ENCODE measurements at regions not wholly inside any gene's neighbourhood (a gene's known extent, or its start where the extent isn't known, plus 50 kb on each side); places are given as distances from the start of the nearest gene placed in this dataset.

DNA sequence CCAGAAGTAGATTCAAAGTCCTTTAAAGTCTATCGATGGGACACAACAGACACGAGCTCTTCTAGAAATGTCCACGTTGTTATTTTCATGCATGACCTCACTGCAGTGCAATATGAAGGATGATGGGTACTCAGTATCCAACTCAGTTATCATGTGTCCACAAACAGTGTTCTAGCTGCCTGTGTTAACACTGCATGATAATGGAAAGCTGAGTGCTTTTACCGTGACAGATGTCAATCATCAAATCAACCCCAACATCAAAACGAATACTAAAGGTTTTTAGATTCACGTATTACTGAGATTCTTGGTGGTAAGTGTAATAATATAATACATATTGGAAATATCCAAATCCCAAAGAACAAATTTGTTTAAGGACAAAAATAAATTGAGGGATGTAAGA is 394.8 kb upstream of the TENM3 start:
- in situ Hi-C loops (cut with HindIII; ENCODE audit: extremely low pct_ligation_motif_present, low pct_unique_long_range_greater_than_20kb) = no loop called here
- 9% methylated on average over 6 of the region's 6 CpGs for WGBS (ENCODE audit: low lambda C conversion rate)
- CTCF ChIA-PET (ENCODE audit: low intra/inter-chr PET ratio, low total read pairs) = no interaction called here

More for the DNA sequence above, 394.8 kb upstream of the TENM3 start:
- no peak overlapping the region for H3K9ac ChIP-seq (ENCODE audit: insufficient read depth, low read depth, low read length)
- no peak overlapping the region for H3K27ac ChIP-seq (ENCODE audit: extremely low read length, insufficient read depth, low read length)
- TF ChIP-seq, protein P1, sequence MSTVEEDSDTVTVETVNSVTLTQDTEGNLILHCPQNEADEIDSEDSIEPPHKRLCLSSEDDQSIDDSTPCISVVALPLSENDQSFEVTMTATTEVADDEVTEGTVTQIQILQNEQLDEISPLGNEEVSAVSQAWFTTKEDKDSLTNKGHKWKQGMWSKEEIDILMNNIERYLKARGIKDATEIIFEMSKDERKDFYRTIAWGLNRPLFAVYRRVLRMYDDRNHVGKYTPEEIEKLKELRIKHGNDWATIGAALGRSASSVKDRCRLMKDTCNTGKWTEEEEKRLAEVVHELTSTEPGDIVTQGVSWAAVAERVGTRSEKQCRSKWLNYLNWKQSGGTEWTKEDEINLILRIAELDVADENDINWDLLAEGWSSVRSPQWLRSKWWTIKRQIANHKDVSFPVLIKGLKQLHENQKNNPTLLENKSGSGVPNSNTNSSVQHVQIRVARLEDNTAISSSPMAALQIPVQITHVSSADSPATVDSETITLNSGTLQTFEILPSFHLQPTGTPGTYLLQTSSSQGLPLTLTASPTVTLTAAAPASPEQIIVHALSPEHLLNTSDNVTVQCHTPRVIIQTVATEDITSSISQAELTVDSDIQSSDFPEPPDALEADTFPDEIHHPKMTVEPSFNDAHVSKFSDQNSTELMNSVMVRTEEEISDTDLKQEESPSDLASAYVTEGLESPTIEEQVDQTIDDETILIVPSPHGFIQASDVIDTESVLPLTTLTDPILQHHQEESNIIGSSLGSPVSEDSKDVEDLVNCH (CRISPR knock-in tag; IDR thresholded peaks at IDR 0.05) = no peak
- TF ChIP-seq FOXC1 (CRISPR knock-in tag; IDR thresholded peaks at IDR 0.05; ENCODE audit: borderline replicate concordance) = no peak
- TF ChIP-seq, protein P2, sequence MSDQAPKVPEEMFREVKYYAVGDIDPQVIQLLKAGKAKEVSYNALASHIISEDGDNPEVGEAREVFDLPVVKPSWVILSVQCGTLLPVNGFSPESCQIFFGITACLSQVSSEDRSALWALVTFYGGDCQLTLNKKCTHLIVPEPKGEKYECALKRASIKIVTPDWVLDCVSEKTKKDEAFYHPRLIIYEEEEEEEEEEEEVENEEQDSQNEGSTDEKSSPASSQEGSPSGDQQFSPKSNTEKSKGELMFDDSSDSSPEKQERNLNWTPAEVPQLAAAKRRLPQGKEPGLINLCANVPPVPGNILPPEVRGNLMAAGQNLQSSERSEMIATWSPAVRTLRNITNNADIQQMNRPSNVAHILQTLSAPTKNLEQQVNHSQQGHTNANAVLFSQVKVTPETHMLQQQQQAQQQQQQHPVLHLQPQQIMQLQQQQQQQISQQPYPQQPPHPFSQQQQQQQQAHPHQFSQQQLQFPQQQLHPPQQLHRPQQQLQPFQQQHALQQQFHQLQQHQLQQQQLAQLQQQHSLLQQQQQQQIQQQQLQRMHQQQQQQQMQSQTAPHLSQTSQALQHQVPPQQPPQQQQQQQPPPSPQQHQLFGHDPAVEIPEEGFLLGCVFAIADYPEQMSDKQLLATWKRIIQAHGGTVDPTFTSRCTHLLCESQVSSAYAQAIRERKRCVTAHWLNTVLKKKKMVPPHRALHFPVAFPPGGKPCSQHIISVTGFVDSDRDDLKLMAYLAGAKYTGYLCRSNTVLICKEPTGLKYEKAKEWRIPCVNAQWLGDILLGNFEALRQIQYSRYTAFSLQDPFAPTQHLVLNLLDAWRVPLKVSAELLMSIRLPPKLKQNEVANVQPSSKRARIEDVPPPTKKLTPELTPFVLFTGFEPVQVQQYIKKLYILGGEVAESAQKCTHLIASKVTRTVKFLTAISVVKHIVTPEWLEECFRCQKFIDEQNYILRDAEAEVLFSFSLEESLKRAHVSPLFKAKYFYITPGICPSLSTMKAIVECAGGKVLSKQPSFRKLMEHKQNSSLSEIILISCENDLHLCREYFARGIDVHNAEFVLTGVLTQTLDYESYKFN (CRISPR knock-in tag; conservative IDR thresholded peaks at IDR 0.05) = no peak
- TF ChIP-seq CBX1 (IDR thresholded peaks at IDR 0.05; ENCODE audit: low read depth) = no peak
- TF ChIP-seq RBM22 (optimal IDR thresholded peaks at IDR 0.05; ENCODE audit: low read length) = no peak
- TF ChIP-seq, protein P3, sequence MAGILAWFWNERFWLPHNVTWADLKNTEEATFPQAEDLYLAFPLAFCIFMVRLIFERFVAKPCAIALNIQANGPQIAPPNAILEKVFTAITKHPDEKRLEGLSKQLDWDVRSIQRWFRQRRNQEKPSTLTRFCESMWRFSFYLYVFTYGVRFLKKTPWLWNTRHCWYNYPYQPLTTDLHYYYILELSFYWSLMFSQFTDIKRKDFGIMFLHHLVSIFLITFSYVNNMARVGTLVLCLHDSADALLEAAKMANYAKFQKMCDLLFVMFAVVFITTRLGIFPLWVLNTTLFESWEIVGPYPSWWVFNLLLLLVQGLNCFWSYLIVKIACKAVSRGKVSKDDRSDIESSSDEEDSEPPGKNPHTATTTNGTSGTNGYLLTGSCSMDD (CRISPR knock-in tag; IDR thresholded peaks at IDR 0.05) = no peak
- DNase-seq (ENCODE audit: low spot score) (no peak), FAIRE-seq (no peak), ATAC-seq (no peak)
- no peaks in the 10 kb centered on the region for H3K4me1 ChIP-seq (ENCODE audit: insufficient read depth, low read length)
- no peak overlapping the region for H3K4me3 ChIP-seq (replicated peaks in 1 of 3; ENCODE audit: insufficient read depth in 1 of 3, low read depth in 2 of 3, low read length in 3 of 3)
- H3K36me3 ChIP-seq (replicated peaks in 1 of 2; ENCODE audit: control insufficient read depth in 1 of 2, insufficient read depth in 2 of 2, low read length in 2 of 2) = no peaks in the 10 kb centered on the region
- H2AFZ ChIP-seq (ENCODE audit: low read length) = no peak overlapping the region
- POLR2A ChIA-PET = no interaction called here
- H3K9me3 ChIP-seq (ENCODE audit: low read length) = no peaks in the 10 kb centered on the region
- H3K4me2 ChIP-seq (ENCODE audit: low read depth, low read length) = no peak overlapping the region
- H3K79me2 ChIP-seq (ENCODE audit: insufficient read depth, low read length) = no peaks in the 10 kb centered on the region
- intact Hi-C loops (cut with micrococcal nuclease; ENCODE audit: unreplicated experiment) = no loop called here
- no peaks in the 10 kb centered on the region for H3K27me3 ChIP-seq (ENCODE audit: control insufficient read depth in 1 of 2, insufficient read depth in 2 of 2, low read length in 2 of 2)
- BruUV-seq (replicated peaks) = no TSS peak
- H4K20me1 ChIP-seq (ENCODE audit: insufficient read depth, low read length) = no peaks in the 10 kb centered on the region

All from HepG2 (cell line).